NCI-H2171 treated with DMSO at 0.1 percent for 48 hours (cell line): ENCODE measurements at regions not wholly inside any gene's neighbourhood (a gene's known extent, or its start where the extent isn't known, plus 50 kb on each side); places are given as distances from the start of the nearest gene placed in this dataset.

ENCODE experiments used
- DNase-seq: peaks from one replicate; lab custom pipeline; 2025; lab: John Stamatoyannopoulos, UW

- DNase-seq = no peak
Measured at GRCh38 chr15:87805117-87805820, 451.3 kb downstream of the NTRK3 start.

- no peak for DNase-seq
Measured at GRCh38 chr15:87804451-87804850, 452.1 kb downstream of the NTRK3 start.

GRCh38 chr15:87799838-87800237 is 456.7 kb downstream of the NTRK3 start:
- no peak for DNase-seq

- no peak for DNase-seq
Measured at GRCh38 chr15:87799428-87799827, 457.1 kb downstream of the NTRK3 start.

GRCh38 chr15:87793725-87794124 is 462.8 kb downstream of the NTRK3 start:
- DNase-seq = no peak

GRCh38 chr15:87792250-87793040 is 464.1 kb downstream of the NTRK3 start:
- DNase-seq = peak; percentile 1

- DNase-seq = no peak
Measured at GRCh38 chr15:87781959-87782625, 474.4 kb downstream of the NTRK3 start.

GRCh38 chr15:87779746-87780145 is 476.8 kb downstream of the NTRK3 start:
- no peak for DNase-seq

GRCh38 chr15:87778358-87778757 is 478.2 kb downstream of the NTRK3 start:
- no peak for DNase-seq

- no peak for DNase-seq
Measured at GRCh38 chr15:87777054-87777561, 479.4 kb downstream of the NTRK3 start.

- DNase-seq = no peak
Measured at GRCh38 chr15:87767516-87767915, 489.0 kb downstream of the NTRK3 start.

- no peak for DNase-seq
Measured at GRCh38 chr15:87764461-87765240, 491.9 kb downstream of the NTRK3 start.

- no peak for DNase-seq
Measured at GRCh38 chr15:87763837-87764236, 492.7 kb downstream of the NTRK3 start.

GRCh38 chr15:87761736-87762509 is 494.6 kb downstream of the NTRK3 start:
- no peak for DNase-seq

- no peak for DNase-seq
Measured at GRCh38 chr15:87760547-87761314, 495.8 kb downstream of the NTRK3 start.

GRCh38 chr15:87758794-87759418 is 497.6 kb downstream of the NTRK3 start:
- no peak for DNase-seq

GRCh38 chr15:87757084-87757483 is 499.5 kb downstream of the NTRK3 start:
- DNase-seq = no peak

- no peak for DNase-seq
Measured at GRCh38 chr15:87756072-87756471, 500.5 kb downstream of the NTRK3 start.

- DNase-seq = no peak
Measured at GRCh38 chr15:87755226-87755625, 501.3 kb downstream of the NTRK3 start.

- DNase-seq = no peak
Measured at GRCh38 chr15:87753539-87753938, 503.0 kb downstream of the NTRK3 start.
